ENCODE measurements at regions not wholly inside any gene's neighbourhood (a gene's known extent, or its start where the extent isn't known, plus 50 kb on each side); places are given as distances from the start of the nearest gene placed in this dataset.
"Not testable (repeated sequence)": the region's sequence is repeated elsewhere in the genome, so short reads cannot be mapped to it uniquely, and the experiment has no call there.

DNA sequence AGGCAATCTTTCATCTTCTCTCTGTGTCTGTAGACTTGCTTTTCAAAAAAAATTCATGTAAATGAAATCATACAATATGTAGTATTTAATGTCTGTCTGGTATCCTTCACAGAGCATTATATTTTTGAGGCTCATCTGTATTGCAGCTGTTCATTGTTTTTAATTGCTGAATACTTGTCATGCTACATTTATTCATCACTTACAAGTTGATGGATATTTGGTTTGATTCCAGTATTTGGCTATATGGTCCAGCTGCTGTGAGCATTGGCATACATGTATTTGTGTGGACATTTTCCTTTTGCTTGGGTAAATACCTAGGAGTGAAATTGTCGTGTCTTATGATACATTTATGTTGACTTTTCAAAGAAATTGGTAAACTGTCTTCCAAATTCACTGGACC, 441.4 kb downstream of the DCDC2C start:
- no peak for DNase-seq

- no peak for DNase-seq
These were observed 448.1 kb downstream of the DCDC2C start for GRCh38 chr2:4151521-4151920.

- DNase-seq: no peak
These were observed 448.7 kb downstream of the DCDC2C start for GRCh38 chr2:4152051-4152450.

- no peak for DNase-seq
These were observed 465.5 kb downstream of the DCDC2C start for GRCh38 chr2:4168834-4169233.

DNA sequence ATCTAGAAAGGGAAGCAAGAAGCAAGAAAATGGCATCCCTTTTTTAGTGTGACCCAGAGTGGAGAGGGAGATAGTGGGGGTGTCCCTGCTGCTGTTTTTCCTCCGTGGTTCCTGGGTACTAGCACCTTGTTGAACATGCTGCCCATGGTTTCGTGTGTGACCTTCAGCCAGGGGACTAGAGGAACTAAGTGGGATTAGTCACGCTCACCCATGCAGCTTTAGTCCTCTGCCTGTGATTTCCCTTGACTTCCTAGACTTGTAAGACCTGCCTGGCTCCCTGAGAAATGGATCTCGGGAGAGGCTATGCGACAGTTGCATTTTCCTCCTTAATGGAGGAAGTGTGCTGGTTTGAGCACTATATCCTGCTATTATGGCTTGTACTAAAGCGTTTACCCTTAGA, 471.4 kb downstream of the DCDC2C start:
- no peak for DNase-seq

- no peak for DNase-seq
These were observed 472.0 kb downstream of the DCDC2C start for GRCh38 chr2:4175343-4175742.

GRCh38 chr2:4180631-4181030, 477.3 kb downstream of the DCDC2C start:
- DNase-seq: no peak

DNA sequence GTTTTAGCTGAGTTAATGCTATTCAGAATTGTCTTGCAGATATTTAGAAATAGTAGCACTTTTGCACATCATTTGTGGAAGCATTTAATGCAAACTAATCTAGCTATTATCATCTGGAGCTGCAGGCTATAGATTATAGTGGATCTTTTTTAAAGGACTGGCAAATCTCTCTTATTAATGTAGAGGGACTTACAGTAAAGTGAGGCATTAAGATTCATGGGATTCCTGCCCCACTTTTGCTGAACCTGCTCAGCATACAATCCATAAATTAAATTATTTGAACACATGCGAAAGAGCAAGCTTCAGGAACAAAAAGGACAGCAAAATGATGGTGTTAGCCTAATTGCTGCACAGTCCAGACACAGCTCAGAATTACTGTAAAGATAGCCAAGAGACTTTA, 477.7 kb downstream of the DCDC2C start:
- DNase-seq: no peak

DNA sequence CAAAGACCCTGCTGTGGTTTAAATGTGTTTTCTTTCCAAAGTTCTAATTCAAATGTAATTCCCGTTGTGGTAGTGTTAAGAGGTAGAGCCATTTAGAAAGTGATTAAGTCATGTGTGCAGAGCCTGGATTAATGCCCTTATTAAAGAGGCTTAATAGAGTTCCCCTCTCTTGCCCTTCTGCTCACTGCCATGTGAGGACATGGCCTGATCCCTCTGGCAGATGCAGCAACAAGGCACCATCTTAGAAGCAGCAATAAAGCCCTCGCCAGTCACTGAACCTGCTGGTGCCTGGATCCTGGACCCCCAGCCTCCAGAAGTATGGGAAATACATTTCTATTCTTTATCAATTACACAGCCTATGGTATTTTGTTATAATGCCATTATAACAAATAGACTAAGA, 485.2 kb downstream of the DCDC2C start:
- DNase-seq: no peak

- no peak for DNase-seq
These were observed 487.2 kb downstream of the DCDC2C start for GRCh38 chr2:4190548-4190947.

- DNase-seq: no peak
These were observed 488.7 kb downstream of the DCDC2C start for GRCh38 chr2:4192119-4192518.

- no peak for DNase-seq
These were observed 511.2 kb downstream of the DCDC2C start for GRCh38 chr2:4214444-4215205.

- DNase-seq: no peak
These were observed 514.4 kb downstream of the DCDC2C start for GRCh38 chr2:4217737-4218136.

DNA sequence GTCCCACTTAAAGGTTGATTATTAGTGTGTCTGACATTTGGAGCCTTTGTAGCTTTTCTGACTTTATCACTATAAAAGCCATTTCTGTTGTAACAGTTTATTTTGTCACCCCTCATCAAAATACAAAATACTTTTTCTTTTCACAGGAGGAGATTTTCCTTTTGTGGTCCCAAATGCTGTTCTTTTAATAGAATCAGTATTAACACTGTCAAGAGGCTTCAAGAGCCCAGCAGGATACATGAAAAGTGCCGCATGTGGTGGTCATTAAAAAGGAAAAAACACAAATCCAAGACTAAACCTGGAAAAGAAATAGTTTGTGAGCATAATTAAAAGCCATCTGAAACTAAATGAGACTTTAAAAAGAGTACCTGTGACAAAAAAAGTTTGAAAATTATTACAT, 515.7 kb downstream of the DCDC2C start:
- no peak for DNase-seq

GRCh38 chr2:4219571-4219970, 516.2 kb downstream of the DCDC2C start:
- DNase-seq: no peak

DNA sequence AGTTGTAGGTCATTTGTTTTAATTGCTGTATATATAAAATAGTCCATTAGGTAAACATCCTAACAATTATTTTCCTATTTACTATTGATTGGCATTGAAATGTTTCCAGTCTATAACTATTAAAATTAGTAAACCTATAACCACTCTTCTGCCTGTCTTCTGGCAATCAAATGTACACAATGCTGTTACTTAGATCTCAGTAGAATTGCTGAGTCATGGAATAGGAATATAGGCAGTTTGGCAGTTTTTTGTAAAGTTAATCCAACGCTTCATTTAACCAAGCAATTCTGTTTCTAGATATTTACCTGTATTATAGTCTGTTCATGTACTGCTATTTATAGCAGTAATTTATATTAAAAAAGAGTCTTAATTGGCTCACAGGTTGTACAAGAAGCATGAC, 518.1 kb downstream of the DCDC2C start:
- no peak for DNase-seq

GRCh38 chr2:4221845-4222244, 518.5 kb downstream of the DCDC2C start:
- no peak for DNase-seq

DNA sequence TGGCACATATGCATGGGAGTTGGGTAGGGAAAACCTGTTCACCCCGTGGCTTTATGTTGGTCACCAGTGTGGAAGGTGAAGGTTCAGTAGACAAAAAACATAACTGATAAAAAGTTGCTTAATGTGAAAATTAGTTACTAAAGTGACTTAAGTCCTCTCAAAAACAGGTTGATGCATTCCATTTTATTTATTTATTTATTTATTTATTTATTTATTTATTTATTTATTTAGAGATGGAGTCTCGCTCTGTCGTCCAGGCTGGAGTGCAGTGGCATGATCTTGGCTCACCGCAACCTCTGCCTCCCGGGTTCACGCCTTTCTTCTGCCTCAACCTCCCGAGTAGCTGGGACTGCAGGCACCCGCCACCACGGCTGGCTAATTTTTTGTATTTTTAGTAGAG, 541.0 kb downstream of the DCDC2C start:
- DNase-seq: not testable (repeated sequence)

DNA sequence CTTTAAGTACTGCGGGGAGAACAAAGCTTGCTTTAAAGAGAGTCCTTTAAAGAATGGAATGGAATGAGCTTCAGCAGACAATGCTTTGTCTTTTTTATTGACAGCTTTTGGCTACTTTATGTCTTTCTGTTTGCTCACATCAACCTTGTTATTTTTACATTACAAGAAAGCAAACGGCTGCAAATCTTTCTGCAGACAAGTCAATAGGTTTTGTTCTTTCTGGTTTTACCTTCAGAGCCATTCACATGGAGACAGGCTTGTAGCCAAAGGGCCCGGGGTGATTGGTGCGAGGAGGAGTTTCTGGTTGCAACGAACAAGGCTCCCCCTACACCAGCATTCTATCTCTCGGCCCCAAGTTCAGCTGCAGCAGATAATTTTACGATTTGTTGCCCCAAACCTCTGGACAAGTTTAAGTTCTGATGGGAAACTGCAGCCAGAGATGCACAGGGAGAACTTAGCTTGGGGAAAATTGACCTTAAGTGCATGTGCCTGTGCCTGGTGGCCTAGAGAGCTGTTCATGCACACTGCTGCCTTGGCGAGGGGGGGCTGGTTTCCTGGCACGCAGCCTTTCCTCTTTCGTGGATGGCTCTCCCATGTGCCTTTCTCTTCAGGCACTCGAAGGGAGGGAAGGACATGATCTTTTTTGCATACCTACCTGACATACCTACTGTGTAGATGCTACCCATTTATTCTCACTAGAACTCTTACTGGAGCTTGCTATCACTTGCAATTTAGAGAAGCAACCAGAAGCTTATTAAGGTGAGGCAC, 543.2 kb downstream of the DCDC2C start:
- no peak for DNase-seq

- no peak for DNase-seq
These were observed 544.4 kb downstream of the DCDC2C start for GRCh38 chr2:4247791-4248190.

- no peak for DNase-seq
These were observed 552.1 kb downstream of the DCDC2C start for GRCh38 chr2:4255491-4255890.

DNA sequence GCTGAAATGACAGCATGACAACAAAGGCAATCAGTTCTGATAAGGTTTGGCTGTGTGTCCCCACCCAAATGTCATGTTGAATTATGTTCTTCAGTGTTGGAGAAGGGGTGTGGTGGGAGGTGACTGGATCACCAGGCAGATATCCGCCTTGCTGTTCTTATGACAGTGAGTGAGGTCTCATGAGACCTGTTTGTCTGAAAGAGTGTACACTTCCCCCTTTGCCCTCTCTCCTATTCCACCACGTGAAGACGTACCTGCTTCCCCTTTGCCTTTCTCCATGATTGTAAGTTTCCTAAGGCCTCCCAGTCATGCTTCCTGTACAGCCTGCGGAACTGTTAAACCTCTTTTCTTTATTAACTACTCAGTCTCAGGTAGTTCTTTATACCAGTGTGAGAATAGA, 553.0 kb downstream of the DCDC2C start:
- no peak for DNase-seq

GRCh38 chr2:4258563-4258962, 555.2 kb downstream of the DCDC2C start:
- peak; percentile 35 for DNase-seq

GRCh38 chr2:4265936-4266335, 562.6 kb downstream of the DCDC2C start:
- DNase-seq: no peak

GRCh38 chr2:4269885-4270284, 566.5 kb downstream of the DCDC2C start:
- no peak for DNase-seq
